SU-DHL-6 (cell line): ENCODE measurements at regions not wholly inside any gene's neighbourhood (a gene's known extent, or its start where the extent isn't known, plus 50 kb on each side); places are given as distances from the start of the nearest gene placed in this dataset.

ENCODE experiments used
- H2AFZ ChIP-seq: fragments of 200-600 bp; sonication (generic); 2 replicates; pipeline ENCODE4 v1.6.1; 2014; ENCODE audit warnings: low read depth, mild to moderate bottlenecking, moderate library complexity, mixed read lengths, antibody characterized with exemption, low read length; ENCODE audit not compliant: severe bottlenecking
- H3F3A ChIP-seq: fragments of 200-600 bp; shearing (Covaris generic); 2 replicates; pipeline ENCODE4 v1.6.0; 2016; ENCODE audit warnings: antibody characterized with exemption, mild to moderate bottlenecking; ENCODE audit not compliant: insufficient read depth
- H3K27ac ChIP-seq: fragments of 200-600 bp; sonication (generic); 2 replicates; pipeline ENCODE4 v1.5.1; 2016; ENCODE audit warnings: low read depth, mild to moderate bottlenecking, low read length, moderate library complexity, mixed read lengths
- H3K27me3 ChIP-seq: fragments of 200-600 bp; sonication (generic), shearing (Covaris generic); 2 replicates; pipeline ENCODE4 v1.6.0; 2014; ENCODE audit warnings: mild to moderate bottlenecking, low read length
- H3K36me3 ChIP-seq: fragments of 200-600 bp; sonication (generic); 2 replicates; pipeline ENCODE4 v1.6.1; 2014; ENCODE audit warnings: mild to moderate bottlenecking, low read length, mixed read lengths
- H3K4me2 ChIP-seq: fragments of 300-600, 200-600 bp; shearing (Covaris generic), sonication (generic); 2 replicates; pipeline ENCODE4 v1.6.0; 2014; ENCODE audit warnings: low read length, low read depth, mild to moderate bottlenecking; ENCODE audit not compliant: poor library complexity, severe bottlenecking
- H3K4me3 ChIP-seq: fragments of 200-600 bp; sonication (generic); 2 replicates; pipeline ENCODE4 v1.5.1; 2014; ENCODE audit warnings: antibody characterized with exemption, low read length, mild to moderate bottlenecking, mixed read lengths; ENCODE audit not compliant: insufficient read depth, poor library complexity, severe bottlenecking
- H3K79me2 ChIP-seq: fragments of 200-600 bp; sonication (generic); 2 replicates; pipeline ENCODE4 v1.6.1; 2014; ENCODE audit warnings: mild to moderate bottlenecking, low read length, moderate library complexity; ENCODE audit not compliant: insufficient read depth
- H3K9ac ChIP-seq: fragments of 200-600 bp; sonication (generic); 2 replicates; pipeline ENCODE4 v1.7.0; 2014; ENCODE audit warnings: mild to moderate bottlenecking, low read length
- H3K9me2 ChIP-seq: fragments of 200-600 bp; sonication (generic); replicated peaks from 2 replicates; pipeline ENCODE4 v1.6.1; 2014; ENCODE audit warnings: low read length; ENCODE audit not compliant: insufficient read depth
- H3K9me3 ChIP-seq: fragments of 200-600 bp; sonication (generic); 2 replicates; pipeline ENCODE4 v1.6.1; 2014; ENCODE audit warnings: low read length, mixed read lengths; ENCODE audit not compliant: insufficient read depth
- H4K20me1 ChIP-seq: fragments of 200-600 bp; sonication (generic); 2 replicates; pipeline ENCODE4 v1.6.1; 2014; ENCODE audit warnings: low read depth, mild to moderate bottlenecking, antibody characterized with exemption, low read length, moderate library complexity, mixed read lengths
- CTCF ChIP-seq: fragments of 200-600 bp; sonication (generic); IDR thresholded peaks from one replicate; pipeline ENCODE4 v1.5.1; 2017; ENCODE audit warnings: antibody characterized with exemption, mild to moderate bottlenecking, low read length, moderate library complexity; ENCODE audit not compliant: insufficient read depth, poor library complexity, severe bottlenecking
- EZH2phosphoT487 ChIP-seq: fragments of 200-600 bp; sonication (generic), shearing (Covaris generic); conservative IDR thresholded peaks from 2 replicates; pipeline ENCODE4 v1.6.1; 2018; ENCODE audit warnings: mild to moderate bottlenecking, antibody characterized with exemption, low read length, moderate library complexity, mixed read lengths

- Histone ChIP-seq H3K4me3 (no peak overlapping the region), H3K9me2 (no peaks in the 10 kb centered on the region), H3K9me3 (no peaks in the 10 kb centered on the region), H3K27ac (no peak overlapping the region), H3F3A (no peaks in the 10 kb centered on the region), H3K36me3 (no peaks in the 10 kb centered on the region), H3K4me2 (no peak overlapping the region), H3K27me3 (no peaks in the 10 kb centered on the region), H4K20me1 (no peaks in the 10 kb centered on the region), H2AFZ (no peak overlapping the region), H3K79me2 (no peaks in the 10 kb centered on the region), H3K9ac (no peak overlapping the region)
- TF ChIP-seq EZH2phosphoT487 (no peak), CTCF (no peak)
Observed at GRCh38 chr18:4582431-4583335, 127.6 kb upstream of the DLGAP1 start.

- Histone ChIP-seq H3F3A (no peaks in the 10 kb centered on the region), H3K4me3 (no peak overlapping the region), H3K9me3 (no peaks in the 10 kb centered on the region), H2AFZ (no peak overlapping the region), H3K4me2 (no peak overlapping the region), H3K36me3 (no peaks in the 10 kb centered on the region), H3K27ac (no peak overlapping the region), H4K20me1 (no peaks in the 10 kb centered on the region), H3K9ac (no peak overlapping the region), H3K27me3 (no peaks in the 10 kb centered on the region), H3K9me2 (no peaks in the 10 kb centered on the region), H3K79me2 (no peaks in the 10 kb centered on the region)
- TF ChIP-seq EZH2phosphoT487 (no peak), CTCF (no peak)
Observed at GRCh38 chr18:4581966-4582365, 126.9 kb upstream of the DLGAP1 start.

- Histone ChIP-seq H3K9me3 (no peaks in the 10 kb centered on the region), H3K9ac (no peak overlapping the region), H3K79me2 (no peaks in the 10 kb centered on the region), H3K36me3 (no peaks in the 10 kb centered on the region), H3K4me2 (no peak overlapping the region), H3K4me3 (no peak overlapping the region), H3F3A (no peaks in the 10 kb centered on the region), H4K20me1 (no peaks in the 10 kb centered on the region), H3K9me2 (no peaks in the 10 kb centered on the region), H3K27ac (no peak overlapping the region), H3K27me3 (no peaks in the 10 kb centered on the region), H2AFZ (no peak overlapping the region)
- TF ChIP-seq CTCF (no peak), EZH2phosphoT487 (no peak)
Observed at GRCh38 chr18:4578449-4578848, 123.3 kb upstream of the DLGAP1 start.
